HCT116 (cell line): ENCODE measurements at regions not wholly inside any gene's neighbourhood (a gene's known extent, or its start where the extent isn't known, plus 50 kb on each side); places are given as distances from the start of the nearest gene placed in this dataset.

Experiments
- ATAC-seq: fragments of 200-7000 bp; cut with Tn5 transposase; 2 replicates; pipeline ENCODE4 v1.9.1; 2020; ENCODE audit warnings: mild to moderate bottlenecking, moderate library complexity
- BruUV-seq: library from RNA; stranded (reverse); fragments of 400-500 nt; replicated peaks from 2 replicates; lab custom pipeline; 2021; lab: Mats Ljungman, UMichigan
- CTCF ChIA-PET: fragments of 300-600 bp; sonication (Branson Sonifier 250); formaldehyde crosslinking; loops from one replicate; lab custom pipeline; 2021; ENCODE audit warnings: antibody characterized with exemption; lab: Charles Lee
- POLR2A ChIA-PET: fragments of 300-600, 350-600 bp; sonication (Branson Sonifier 250); formaldehyde crosslinking; loops from one replicate; lab custom pipeline; 2021; ENCODE audit warnings: antibody characterized with exemption; lab: Charles Lee
- RAD21 ChIA-PET, 2 experiments: fragments of 300-600 bp; sonication (Branson Sonifier 250); formaldehyde crosslinking; loops; one replicate each; lab custom pipeline; 2023; ENCODE audit warnings: low total read pairs in 2 of 2; ENCODE audit not compliant: uncharacterized antibody in 2 of 2, unreplicated experiment in 2 of 2, low non-redundant PET in 1 of 2; lab: Charles Lee
- DNase-seq: peaks from one replicate; pipeline ENCODE4 v3.0.0-alpha.2; 2010; ENCODE audit warnings: low read depth, low spot score
- H2AFZ ChIP-seq: fragments of 200-600 bp; shearing (Covaris generic), sonication (generic); 2 replicates; pipeline ENCODE4 v1.6.1; 2017; ENCODE audit warnings: low read depth, mixed run types, mixed read lengths, antibody characterized with exemption, low read length; ENCODE audit not compliant: poor library complexity, severe bottlenecking
- H3K27ac ChIP-seq: 2 replicates; pipeline ENCODE4 v1.5.1; 2012; ENCODE audit warnings: low read depth, low read length
- H3K27me3 ChIP-seq: fragments of 200-600 bp; sonication (generic); 2 replicates; pipeline ENCODE4 v1.6.1; 2016; ENCODE audit warnings: mixed run types, low read length, mixed read lengths; ENCODE audit not compliant: insufficient read depth
- H3K36me3 ChIP-seq, 2 experiments: fragments of 200-500 bp in 1 of 2; fragments of 200-600 bp in 1 of 2; sonication (Bioruptor generic) in 1 of 2; sonication (generic) in 1 of 2; 2 replicates each; pipeline versions ENCODE4 v1.5.1 to v1.6.1; 2014 to 2016; ENCODE audit warnings: low read length in 2 of 2, inconsistent platforms in 1 of 2, mixed read lengths in 1 of 2, mixed run types in 1 of 2; ENCODE audit not compliant: insufficient read depth in 2 of 2, control insufficient read depth in 1 of 2
- H3K4me1 ChIP-seq, 2 experiments: fragments of 200-600 bp in 1 of 2; sonication (generic) in 1 of 2; 2 replicates each; pipeline versions ENCODE4 v1.5.1 to v1.6.1; 2012 to 2017; ENCODE audit warnings: low read length in 2 of 2, inconsistent platforms in 1 of 2, mild to moderate bottlenecking in 1 of 2, mixed read lengths in 1 of 2, mixed run types in 1 of 2, moderate library complexity in 1 of 2; ENCODE audit not compliant: insufficient read depth in 2 of 2, control insufficient read depth in 1 of 2
- H3K4me2 ChIP-seq: fragments of 200-600 bp; sonication (generic); 2 replicates; pipeline ENCODE4 v1.6.1; 2017; ENCODE audit warnings: mixed run types, low read length, mixed read lengths
- H3K4me3 ChIP-seq, 2 experiments: fragments of 200-600 bp in 1 of 2; sonication (generic) in 1 of 2; replicated peaks in 1 of 2; 2 replicates each; pipeline ENCODE4 v1.5.1; 2011 to 2016; ENCODE audit warnings: low read length in 2 of 2, control low read depth in 1 of 2, low read depth in 1 of 2, mild to moderate bottlenecking in 1 of 2, mixed read lengths in 1 of 2, mixed run types in 1 of 2
- H3K79me2 ChIP-seq: fragments of 200-600 bp; sonication (generic); 2 replicates; pipeline ENCODE4 v1.6.1; 2017; ENCODE audit warnings: mild to moderate bottlenecking, mixed run types, low read length, moderate library complexity, mixed read lengths; ENCODE audit not compliant: insufficient read depth
- H3K9ac ChIP-seq: fragments of 200-600 bp; sonication (generic); 2 replicates; pipeline ENCODE4 v1.6.1; 2016; ENCODE audit warnings: low read length, mixed read lengths
- H3K9me2 ChIP-seq: fragments of 200-600 bp; sonication (generic), shearing (Covaris generic); 2 replicates; pipeline ENCODE4 v1.6.1; 2017; ENCODE audit warnings: mixed run types, mild to moderate bottlenecking, moderate library complexity; ENCODE audit not compliant: insufficient read depth
- H3K9me3 ChIP-seq, 2 experiments: fragments of 200-500 bp in 1 of 2; fragments of 200-600 bp in 1 of 2; sonication (Bioruptor generic) in 1 of 2; sonication (generic) in 1 of 2; 2 replicates each; pipeline ENCODE4 v1.6.1; 2014 to 2017; ENCODE audit warnings: low read length in 2 of 2, mixed read lengths in 2 of 2, inconsistent platforms in 1 of 2, low read depth in 1 of 2, mild to moderate bottlenecking in 1 of 2, mixed run types in 1 of 2, moderate library complexity in 1 of 2; ENCODE audit not compliant: control insufficient read depth in 1 of 2, insufficient read depth in 1 of 2
- H4K20me1 ChIP-seq: fragments of 200-600 bp; sonication (generic), shearing (Covaris generic); 2 replicates; pipeline ENCODE4 v1.6.1; 2017; ENCODE audit warnings: mixed run types, mild to moderate bottlenecking, moderate library complexity; ENCODE audit not compliant: insufficient read depth
- EZH2phosphoT487 ChIP-seq: fragments of 200-600 bp; IDR thresholded peaks from 2 replicates; pipeline ENCODE4 v1.6.1; 2018; ENCODE audit warnings: antibody characterized with exemption, borderline replicate concordance
- JUND ChIP-seq: IDR thresholded peaks from 2 replicates; pipeline ENCODE4 v1.6.1; 2012
- SRF ChIP-seq: IDR thresholded peaks from 2 replicates; pipeline ENCODE4 v1.6.1; 2012; ENCODE audit warnings: low read depth
- intact Hi-C: fragments of 100-400 bp; cut with micrococcal nuclease; formaldehyde crosslinking; loops from 2 replicates; pipeline ENCODE4 v1.10.0; 2022
- TF ChIP-seq, protein P1 (sequence below), 3 experiments: fragments of 200-600 bp in 1 of 3; sonication (generic) in 1 of 3; IDR thresholded peaks in 2 of 3; conservative IDR thresholded peaks in 1 of 3; 2 replicates each; pipeline ENCODE4 v1.5.1; 2012 to 2017; ENCODE audit warnings: low read depth in 2 of 3, low read length in 2 of 3, antibody characterized with exemption in 1 of 3, borderline replicate concordance in 1 of 3, control low read depth in 1 of 3, mild to moderate bottlenecking in 1 of 3, mixed read lengths in 1 of 3, mixed run types in 1 of 3, moderate library complexity in 1 of 3; ENCODE audit not compliant: insufficient read depth in 1 of 3

DNA sequence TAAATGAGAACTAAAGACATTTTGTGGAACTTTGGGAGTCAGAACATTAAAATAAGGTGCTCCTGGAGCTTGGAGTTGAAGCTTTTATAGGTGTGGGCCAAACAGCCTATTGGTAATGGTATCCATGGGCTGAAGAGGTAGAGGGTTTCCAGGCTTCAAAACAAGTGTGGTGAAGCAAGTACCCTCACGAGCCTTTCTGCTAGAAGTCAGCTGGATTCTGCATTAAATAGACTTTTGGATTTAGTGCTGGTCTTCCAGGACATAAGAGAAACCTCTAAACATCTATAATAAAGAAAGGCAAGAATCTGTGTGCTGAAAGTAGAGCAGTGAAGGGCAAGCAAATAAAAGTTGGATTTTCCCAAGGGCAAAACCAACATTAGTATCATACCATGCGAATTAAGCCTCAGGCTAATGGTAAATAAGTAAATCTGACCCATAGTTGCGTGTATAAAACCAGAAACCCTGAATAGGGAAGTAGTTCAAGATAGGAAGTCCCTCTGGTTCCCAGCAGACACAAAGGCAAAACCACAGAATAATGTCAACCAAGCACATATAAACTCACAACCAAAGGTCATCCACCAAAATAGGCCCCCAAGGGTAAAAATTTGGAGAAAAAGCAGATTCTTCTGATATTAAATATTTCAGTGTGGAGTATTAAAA, 306.3 kb downstream of the TLE4 start:
- H3K9me2 ChIP-seq, result no peaks in the 10 kb centered on the region
- RAD21 ChIA-PET, result no interaction called here
- H3K27me3 ChIP-seq, result no peaks in the 10 kb centered on the region
- CTCF ChIA-PET, result no interaction called here
- H3K4me1 ChIP-seq, result no peaks in the 10 kb centered on the region
- DNase-seq, result no peak
- TF ChIP-seq, protein P1, sequence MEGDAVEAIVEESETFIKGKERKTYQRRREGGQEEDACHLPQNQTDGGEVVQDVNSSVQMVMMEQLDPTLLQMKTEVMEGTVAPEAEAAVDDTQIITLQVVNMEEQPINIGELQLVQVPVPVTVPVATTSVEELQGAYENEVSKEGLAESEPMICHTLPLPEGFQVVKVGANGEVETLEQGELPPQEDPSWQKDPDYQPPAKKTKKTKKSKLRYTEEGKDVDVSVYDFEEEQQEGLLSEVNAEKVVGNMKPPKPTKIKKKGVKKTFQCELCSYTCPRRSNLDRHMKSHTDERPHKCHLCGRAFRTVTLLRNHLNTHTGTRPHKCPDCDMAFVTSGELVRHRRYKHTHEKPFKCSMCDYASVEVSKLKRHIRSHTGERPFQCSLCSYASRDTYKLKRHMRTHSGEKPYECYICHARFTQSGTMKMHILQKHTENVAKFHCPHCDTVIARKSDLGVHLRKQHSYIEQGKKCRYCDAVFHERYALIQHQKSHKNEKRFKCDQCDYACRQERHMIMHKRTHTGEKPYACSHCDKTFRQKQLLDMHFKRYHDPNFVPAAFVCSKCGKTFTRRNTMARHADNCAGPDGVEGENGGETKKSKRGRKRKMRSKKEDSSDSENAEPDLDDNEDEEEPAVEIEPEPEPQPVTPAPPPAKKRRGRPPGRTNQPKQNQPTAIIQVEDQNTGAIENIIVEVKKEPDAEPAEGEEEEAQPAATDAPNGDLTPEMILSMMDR (IDR thresholded peaks at IDR 0.05 in 2 of 3, conservative IDR thresholded peaks at IDR 0.05 in 1 of 3; ENCODE audit: borderline replicate concordance in 1 of 3, insufficient read depth in 1 of 3, low read depth in 2 of 3, low read length in 2 of 3), result no peak
- TF ChIP-seq EZH2phosphoT487 (no peak), JUND (no peak)
- H3K36me3 ChIP-seq, result no peaks in the 10 kb centered on the region
- BruUV-seq, result no TSS peak
- intact Hi-C loops, result no loop called here
- H3K4me3 ChIP-seq, result no peak overlapping the region
- no peaks in the 10 kb centered on the region for H3K79me2 ChIP-seq
- H4K20me1 ChIP-seq, result no peaks in the 10 kb centered on the region
- no peak overlapping the region for H3K27ac ChIP-seq
- H3K9ac ChIP-seq, result no peak overlapping the region
- POLR2A ChIA-PET, result no interaction called here
- H3K9me3 ChIP-seq, result peaks cover 0 to 6% of the 10 kb centered on the region in 2 experiments; a peak in 2 of 4 replicates
- no peak overlapping the region for H2AFZ ChIP-seq
- no peak for ATAC-seq
- no peak overlapping the region for H3K4me2 ChIP-seq

DNA sequence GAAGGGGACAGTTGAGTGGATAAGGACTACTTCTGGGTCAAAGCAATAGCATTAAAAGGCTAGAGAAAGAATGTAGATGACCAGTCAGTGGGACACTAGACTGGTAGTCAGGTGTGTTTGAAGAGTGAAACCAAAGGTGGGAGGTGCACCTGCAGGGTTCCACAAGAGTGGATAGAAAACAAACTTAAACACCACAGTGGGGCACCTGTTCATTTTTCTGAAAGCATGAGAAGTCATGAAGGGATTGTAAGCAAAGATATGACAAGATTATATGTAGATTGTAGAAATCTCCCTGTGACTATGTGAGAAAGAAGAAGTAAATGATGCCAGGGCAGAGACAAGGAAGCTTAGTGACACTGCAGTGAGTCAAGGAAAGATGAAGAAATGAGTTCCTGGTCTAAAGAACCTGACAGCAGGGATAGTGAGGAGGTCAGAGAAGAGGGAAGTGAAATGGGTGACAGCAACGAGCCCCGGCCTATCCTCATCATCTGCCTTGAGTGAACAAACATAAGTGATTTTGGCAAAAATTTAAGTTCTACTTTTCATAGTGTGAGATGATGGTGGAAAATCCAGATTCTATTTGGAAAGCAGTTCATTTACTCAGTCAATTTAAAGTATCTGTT, 296.9 kb downstream of the TLE4 start:
- BruUV-seq, result no TSS peak
- no peak overlapping the region for H3K4me2 ChIP-seq
- H2AFZ ChIP-seq, result no peak overlapping the region
- no peaks in the 10 kb centered on the region for H3K79me2 ChIP-seq
- intact Hi-C loops, result no loop called here
- H3K36me3 ChIP-seq, result no peaks in the 10 kb centered on the region
- no peak for DNase-seq
- no peak overlapping the region for H3K27ac ChIP-seq
- H3K9me3 ChIP-seq, result peaks cover 6 to 25% of the 10 kb centered on the region in 2 experiments; a peak in 2 of 4 replicates
- no peaks in the 10 kb centered on the region for H3K27me3 ChIP-seq
- TF ChIP-seq SRF, result no peak
- no peak overlapping the region for H3K9ac ChIP-seq
- no peaks in the 10 kb centered on the region for H3K4me1 ChIP-seq
- RAD21 ChIA-PET, result no interaction called here
- no peaks in the 10 kb centered on the region for H4K20me1 ChIP-seq
- POLR2A ChIA-PET, result no interaction called here
- H3K9me2 ChIP-seq, result no peaks in the 10 kb centered on the region
- CTCF ChIA-PET, result no interaction called here
- H3K4me3 ChIP-seq, result no peak overlapping the region
- no peak for ATAC-seq
